HEK293T (cell line): ENCODE measurements at regions not wholly inside any gene's neighbourhood (a gene's known extent, or its start where the extent isn't known, plus 50 kb on each side); places are given as distances from the start of the nearest gene placed in this dataset.

Experiments
- CTCF ChIA-PET: fragments of 350-600 bp; formaldehyde crosslinking; extraction: SDS; loops from one replicate; lab custom pipeline; 2021; ENCODE audit warnings: antibody characterized with exemption, inconsistent platforms; lab: Yijun Ruan, JAX
- POLR2A ChIA-PET: fragments of 350-600 bp; formaldehyde crosslinking; extraction: SDS; loops from one replicate; lab custom pipeline; 2020; ENCODE audit warnings: antibody characterized with exemption, inconsistent platforms; lab: Yijun Ruan, JAX
- DNase-seq: peaks from one replicate; pipeline ENCODE4 v3.0.0; 2012; ENCODE audit warnings: mixed read lengths; ENCODE audit errors: extremely low spot score
- ARNT ChIP-seq: fragments of 450-650 bp; IDR thresholded peaks from 2 replicates; pipeline ENCODE4 v1.6.1; 2017; ENCODE audit warnings: mild to moderate bottlenecking
- BHLHE40 ChIP-seq: fragments of 450-650 bp; IDR thresholded peaks from 2 replicates; pipeline ENCODE4 v1.6.1; 2016; ENCODE audit warnings: mild to moderate bottlenecking, moderate library complexity, borderline replicate concordance
- CTBP1 ChIP-seq: fragments of 450-650 bp; IDR thresholded peaks from 2 replicates; pipeline ENCODE4 v1.6.1; 2016; ENCODE audit warnings: borderline replicate concordance
- ELF4 ChIP-seq: fragments of 450-650 bp; IDR thresholded peaks from 2 replicates; pipeline ENCODE4 v1.6.1; 2017; ENCODE audit warnings: antibody characterized with exemption
- FOXA1 ChIP-seq: fragments of 450-650 bp; IDR thresholded peaks from 2 replicates; pipeline ENCODE4 v1.6.1; 2016; ENCODE audit warnings: mild to moderate bottlenecking
- FOXK2 ChIP-seq: fragments of 450-650 bp; IDR thresholded peaks from 2 replicates; pipeline ENCODE4 v1.6.1; 2016; ENCODE audit warnings: mild to moderate bottlenecking
- FOXM1 ChIP-seq: fragments of 450-650 bp; IDR thresholded peaks from 2 replicates; pipeline ENCODE4 v1.6.1; 2017; ENCODE audit warnings: mild to moderate bottlenecking, borderline replicate concordance
- HDGF ChIP-seq: fragments of 450-650 bp; IDR thresholded peaks from 2 replicates; pipeline ENCODE4 v1.6.1; 2017; ENCODE audit warnings: antibody characterized with exemption, borderline replicate concordance
- L3MBTL2 ChIP-seq: fragments of 450-650 bp; conservative IDR thresholded peaks from 2 replicates; pipeline ENCODE4 v1.6.1; 2016; ENCODE audit warnings: mild to moderate bottlenecking
- LEF1 ChIP-seq: fragments of 450-650 bp; IDR thresholded peaks from 2 replicates; pipeline ENCODE4 v1.6.1; 2017; ENCODE audit warnings: mild to moderate bottlenecking, borderline replicate concordance
- NFRKB ChIP-seq: fragments of 450-650 bp; IDR thresholded peaks from 2 replicates; pipeline ENCODE4 v1.6.1; 2016; ENCODE audit warnings: mild to moderate bottlenecking, moderate library complexity
- PKNOX1 ChIP-seq: fragments of 450-650 bp; IDR thresholded peaks from 2 replicates; pipeline ENCODE4 v1.6.1; 2016
- SP1 ChIP-seq: fragments of 450-650 bp; IDR thresholded peaks from 2 replicates; pipeline ENCODE4 v1.6.1; 2017
- SUZ12 ChIP-seq: fragments of 450-650 bp; IDR thresholded peaks from 2 replicates; pipeline ENCODE4 v1.6.1; 2016; ENCODE audit warnings: mild to moderate bottlenecking
- TARDBP ChIP-seq: fragments of 450-650 bp; IDR thresholded peaks from 2 replicates; pipeline ENCODE4 v1.6.1; 2016
- ZNF384 ChIP-seq: fragments of 450-650 bp; IDR thresholded peaks from 2 replicates; pipeline ENCODE4 v1.6.1; 2016

GRCh38 chr14:71408362-71409030, 501.2 kb downstream of the PCNX1 start:
- POLR2A ChIA-PET, result no interaction called here
- CTCF ChIA-PET, result no interaction called here
- TF ChIP-seq ZNF384, result no peak
- TF ChIP-seq CTBP1, result no peak
- TF ChIP-seq SP1, result no peak
- no peak for TF ChIP-seq PKNOX1
- TF ChIP-seq ELF4, result no peak
- TF ChIP-seq NFRKB, result no peak
- TF ChIP-seq L3MBTL2, result no peak
- no peak for TF ChIP-seq FOXK2
- TF ChIP-seq TARDBP, result no peak
- TF ChIP-seq SUZ12, result no peak
- TF ChIP-seq BHLHE40, result no peak
- TF ChIP-seq HDGF, result no peak
- no peak for DNase-seq

- CTCF ChIA-PET, result interaction anchor here (0.6 kb wide), 1 partner anchor 448 kb away, joined by 3 read pairs; no protein-coding TSS in a partner anchor
- POLR2A ChIA-PET, result no interaction called here
- TF ChIP-seq FOXA1 (no peak), LEF1 (no peak), L3MBTL2 (no peak), PKNOX1 (no peak), ZNF384 (no peak), FOXK2 (no peak), ARNT (no peak), BHLHE40 (no peak), TARDBP (no peak), CTBP1 (no peak), ELF4 (no peak), FOXM1 (no peak), SUZ12 (no peak), NFRKB (no peak), SP1 (no peak), HDGF (no peak)
- DNase-seq, result no peak
These were observed 503.5 kb downstream of the PCNX1 start for GRCh38 chr14:71410578-71411284.

- no peak for DNase-seq
- POLR2A ChIA-PET, result no interaction called here
- CTCF ChIA-PET, result interaction anchor here (0.6 kb wide), 1 partner anchor 602 kb away, joined by 3 read pairs; no protein-coding TSS in a partner anchor
- TF ChIP-seq ARNT, result no peak
- TF ChIP-seq LEF1, result no peak
- TF ChIP-seq BHLHE40, result no peak
- TF ChIP-seq FOXM1, result no peak
- TF ChIP-seq PKNOX1, result no peak
- no peak for TF ChIP-seq NFRKB
- no peak for TF ChIP-seq L3MBTL2
- no peak for TF ChIP-seq SP1
These were observed 504.0 kb downstream of the PCNX1 start for GRCh38 chr14:71411285-71411595.

- POLR2A ChIA-PET, result no interaction called here
- TF ChIP-seq L3MBTL2, result no peak
- no peak for TF ChIP-seq FOXM1
- no peak for TF ChIP-seq TARDBP
- no peak for TF ChIP-seq CTBP1
- TF ChIP-seq FOXA1, result no peak
- TF ChIP-seq BHLHE40, result no peak
- TF ChIP-seq FOXK2, result no peak
- CTCF ChIA-PET, result interaction anchor here (0.6 kb wide), 1 partner anchor 602 kb away, joined by 3 read pairs; no protein-coding TSS in a partner anchor
- no peak for DNase-seq
These were observed 504.5 kb downstream of the PCNX1 start for GRCh38 chr14:71411738-71412137.

- DNase-seq, result no peak
- CTCF ChIA-PET, result no interaction called here
- no peak for TF ChIP-seq FOXK2
- no peak for TF ChIP-seq CTBP1
- TF ChIP-seq PKNOX1, result no peak
- TF ChIP-seq FOXM1, result no peak
- TF ChIP-seq ARNT, result no peak
- TF ChIP-seq ELF4, result no peak
- TF ChIP-seq FOXA1, result no peak
- no peak for TF ChIP-seq ZNF384
- no peak for TF ChIP-seq SP1
- TF ChIP-seq NFRKB, result no peak
- no peak for TF ChIP-seq BHLHE40
- TF ChIP-seq L3MBTL2, result no peak
- no peak for TF ChIP-seq TARDBP
- no peak for TF ChIP-seq HDGF
- POLR2A ChIA-PET, result no interaction called here
These were observed 507.6 kb downstream of the PCNX1 start for GRCh38 chr14:71414631-71415403.
